T-helper 17 cell (primary cell): ENCODE measurements at regions not wholly inside any gene's neighbourhood (a gene's known extent, or its start where the extent isn't known, plus 50 kb on each side); places are given as distances from the start of the nearest gene placed in this dataset.

Experiments
- ATAC-seq: fragments of 150-1000 bp; cut with Tn5 transposase; 2 replicates; pipeline ENCODE4 v1.10.0; 2021; ENCODE audit warnings: mild to moderate bottlenecking, moderate library complexity
- DNase-seq, 3 donors: peaks; one replicate each; pipeline versions ENCODE4 v3.0.0 to v3.0.0-alpha.2; 2020 to 2021
- H3K9me3 ChIP-seq: one replicate; pipeline ENCODE4 v1.7.0; 2013; ENCODE audit warnings: low read length, mild to moderate bottlenecking; ENCODE audit not compliant: control insufficient read depth, poor library complexity, severe bottlenecking
- H3K27ac Mint-ChIP-seq: one replicate; pipeline ENCODE4 v1.8.0; 2022; ENCODE audit warnings: mild to moderate bottlenecking, moderate library complexity, mixed read lengths
- H3K27me3 Mint-ChIP-seq: one replicate; pipeline ENCODE4 v1.8.0; 2022; ENCODE audit warnings: mixed read lengths
- H3K36me3 Mint-ChIP-seq: one replicate; pipeline ENCODE4 v1.8.0; 2022; ENCODE audit warnings: low read depth, mixed read lengths
- H3K4me1 Mint-ChIP-seq: one replicate; pipeline ENCODE4 v1.8.0; 2022; ENCODE audit warnings: mild to moderate bottlenecking, mixed read lengths
- H3K4me3 Mint-ChIP-seq: one replicate; pipeline ENCODE4 v1.8.0; 2022; ENCODE audit warnings: mild to moderate bottlenecking, moderate library complexity, mixed read lengths

- no peak overlapping the region for H3K4me3 Mint-ChIP-seq
- DNase-seq (no peak), ATAC-seq (no peak)
- no peak overlapping the region for H3K27ac Mint-ChIP-seq
- no peaks in the 10 kb centered on the region for H3K36me3 Mint-ChIP-seq
- H3K27me3 Mint-ChIP-seq = no peaks in the 10 kb centered on the region
- no peaks in the 10 kb centered on the region for H3K4me1 Mint-ChIP-seq
- H3K9me3 ChIP-seq = no peaks in the 10 kb centered on the region
These were observed 1132.7 kb downstream of the SLITRK1 start for GRCh38 chr13:82749551-82749950.

- H3K27me3 Mint-ChIP-seq = no peaks in the 10 kb centered on the region
- no peaks in the 10 kb centered on the region for H3K4me1 Mint-ChIP-seq
- no peaks in the 10 kb centered on the region for H3K9me3 ChIP-seq
- ATAC-seq = no peak
- H3K27ac Mint-ChIP-seq = no peak overlapping the region
- H3K4me3 Mint-ChIP-seq = no peak overlapping the region
- no peaks in the 10 kb centered on the region for H3K36me3 Mint-ChIP-seq
- no peak for DNase-seq
These were observed 1134.3 kb downstream of the SLITRK1 start for GRCh38 chr13:82747958-82748357.

GRCh38 chr13:82747291-82747690 is 1135.0 kb downstream of the SLITRK1 start:
- no peaks in the 10 kb centered on the region for H3K9me3 ChIP-seq
- Mint-ChIP-seq H3K27ac (no peak overlapping the region), H3K27me3 (no peaks in the 10 kb centered on the region), H3K4me1 (no peaks in the 10 kb centered on the region), H3K36me3 (no peaks in the 10 kb centered on the region), H3K4me3 (no peak overlapping the region)
- ATAC-seq (no peak), DNase-seq (no peak)

GRCh38 chr13:82740442-82740841 is 1141.8 kb downstream of the SLITRK1 start:
- Mint-ChIP-seq H3K27ac (no peak overlapping the region), H3K4me1 (no peaks in the 10 kb centered on the region), H3K36me3 (no peaks in the 10 kb centered on the region), H3K4me3 (no peak overlapping the region), H3K27me3 (no peaks in the 10 kb centered on the region)
- ATAC-seq (no peak), DNase-seq (no peak)
- no peaks in the 10 kb centered on the region for H3K9me3 ChIP-seq

- DNase-seq (no peak), ATAC-seq (no peak)
- Mint-ChIP-seq H3K27me3 (no peaks in the 10 kb centered on the region), H3K4me1 (no peaks in the 10 kb centered on the region), H3K4me3 (no peak overlapping the region), H3K36me3 (no peaks in the 10 kb centered on the region), H3K27ac (no peak overlapping the region)
- no peaks in the 10 kb centered on the region for H3K9me3 ChIP-seq
These were observed 1142.4 kb downstream of the SLITRK1 start for GRCh38 chr13:82739881-82740280.

DNA sequence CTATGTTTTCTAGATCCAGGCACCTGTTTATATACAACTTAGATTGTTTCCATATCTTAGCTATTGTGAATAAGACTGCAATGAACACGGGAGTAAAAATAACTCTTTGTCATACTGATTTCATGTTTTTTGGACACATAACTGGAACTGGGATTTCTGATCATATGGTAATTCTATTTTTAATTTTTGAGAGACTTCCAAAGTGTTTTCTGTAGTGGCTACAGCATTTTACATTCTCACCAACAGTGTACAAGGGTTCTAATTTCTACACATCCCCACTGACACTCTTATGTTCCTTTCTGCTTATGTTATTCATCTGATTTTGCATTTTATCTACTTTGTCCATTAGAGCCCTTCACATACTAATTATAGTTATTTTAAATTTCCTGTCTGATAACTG is 1152.9 kb downstream of the SLITRK1 start:
- H3K9me3 ChIP-seq = no peaks in the 10 kb centered on the region
- H3K36me3 Mint-ChIP-seq = no peaks in the 10 kb centered on the region
- ATAC-seq (no peak), DNase-seq (no peak)
- no peak overlapping the region for H3K27ac Mint-ChIP-seq
- H3K27me3 Mint-ChIP-seq = no peaks in the 10 kb centered on the region
- no peak overlapping the region for H3K4me3 Mint-ChIP-seq
- H3K4me1 Mint-ChIP-seq = no peaks in the 10 kb centered on the region

DNA sequence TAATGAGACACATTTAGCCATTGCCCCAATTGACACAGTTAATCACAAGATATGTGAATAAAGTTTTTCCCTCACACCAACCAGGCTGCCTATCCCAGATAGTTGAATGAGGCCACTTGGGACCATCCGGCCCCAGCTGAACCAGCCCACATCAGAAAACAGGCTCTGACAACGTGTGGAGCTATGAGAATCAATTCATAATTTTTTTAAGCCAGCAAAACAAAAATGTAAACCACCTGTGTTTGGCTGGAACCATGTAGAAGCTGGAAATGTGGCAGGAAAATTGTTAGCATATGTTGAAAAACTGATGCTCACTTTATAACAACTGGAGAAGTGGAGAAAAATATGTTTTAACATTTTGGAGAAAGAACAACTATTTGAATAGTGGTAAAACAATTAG is 1161.3 kb downstream of the SLITRK1 start:
- no peaks in the 10 kb centered on the region for H3K36me3 Mint-ChIP-seq
- no peak overlapping the region for H3K27ac Mint-ChIP-seq
- no peak overlapping the region for H3K4me3 Mint-ChIP-seq
- no peak for ATAC-seq
- no peak for DNase-seq
- H3K27me3 Mint-ChIP-seq = no peaks in the 10 kb centered on the region
- no peaks in the 10 kb centered on the region for H3K4me1 Mint-ChIP-seq
- H3K9me3 ChIP-seq = no peaks in the 10 kb centered on the region

DNA sequence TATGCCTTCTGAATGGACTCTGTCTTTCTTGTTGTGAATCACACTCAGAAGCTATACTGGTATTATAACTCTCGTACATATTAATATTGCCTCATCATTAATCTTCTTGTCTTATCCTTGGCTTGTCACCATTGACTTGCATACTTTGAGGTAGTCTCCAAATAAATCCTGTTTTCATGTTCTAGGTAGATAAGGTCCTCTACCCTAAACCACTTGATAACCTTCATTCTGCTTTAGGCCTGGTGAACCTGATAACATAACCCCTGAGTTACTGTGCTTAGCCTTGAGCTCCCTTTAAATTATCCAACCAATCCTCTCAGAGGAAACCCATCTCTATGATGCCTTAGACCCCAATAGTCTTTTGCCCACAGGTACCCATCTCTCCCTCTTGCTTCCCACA is 1162.3 kb downstream of the SLITRK1 start:
- no peaks in the 10 kb centered on the region for H3K4me1 Mint-ChIP-seq

DNA sequence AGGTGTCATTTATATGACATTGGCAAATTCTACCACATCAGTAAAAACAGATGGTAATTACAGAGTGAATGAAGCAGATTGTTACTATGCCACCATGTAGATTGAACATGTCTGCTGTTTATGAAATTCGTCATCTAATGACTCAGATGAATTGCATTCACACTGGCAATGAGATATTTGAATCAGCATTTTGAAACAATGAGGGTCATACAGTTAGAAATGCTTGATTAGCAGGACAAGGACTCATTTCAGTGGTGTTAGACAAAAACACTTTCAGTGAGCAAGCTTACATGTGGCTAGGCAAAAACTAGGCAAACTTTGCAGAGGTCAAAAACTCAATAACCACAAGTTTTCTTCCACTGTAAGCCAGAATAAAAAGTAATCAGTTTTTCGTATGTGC is 1165.0 kb downstream of the SLITRK1 start:
- Mint-ChIP-seq H3K27ac (no peak overlapping the region), H3K36me3 (no peaks in the 10 kb centered on the region), H3K4me3 (no peak overlapping the region), H3K27me3 (no peaks in the 10 kb centered on the region), H3K4me1 (no peaks in the 10 kb centered on the region)
- no peak for DNase-seq
- no peak for ATAC-seq
- no peaks in the 10 kb centered on the region for H3K9me3 ChIP-seq

More for the DNA sequence above, 1162.3 kb downstream of the SLITRK1 start:
- DNase-seq = no peak
- Mint-ChIP-seq H3K4me3 (no peak overlapping the region), H3K27ac (no peak overlapping the region), H3K27me3 (no peaks in the 10 kb centered on the region), H3K36me3 (no peaks in the 10 kb centered on the region)
- no peaks in the 10 kb centered on the region for H3K9me3 ChIP-seq
- ATAC-seq = no peak

GRCh38 chr13:82713687-82714405 is 1168.4 kb downstream of the SLITRK1 start:
- ATAC-seq (no peak), DNase-seq (no peak)
- Mint-ChIP-seq H3K27ac (no peak overlapping the region), H3K4me3 (no peak overlapping the region), H3K27me3 (no peaks in the 10 kb centered on the region), H3K4me1 (no peaks in the 10 kb centered on the region), H3K36me3 (no peaks in the 10 kb centered on the region)
- H3K9me3 ChIP-seq = no peaks in the 10 kb centered on the region

DNA sequence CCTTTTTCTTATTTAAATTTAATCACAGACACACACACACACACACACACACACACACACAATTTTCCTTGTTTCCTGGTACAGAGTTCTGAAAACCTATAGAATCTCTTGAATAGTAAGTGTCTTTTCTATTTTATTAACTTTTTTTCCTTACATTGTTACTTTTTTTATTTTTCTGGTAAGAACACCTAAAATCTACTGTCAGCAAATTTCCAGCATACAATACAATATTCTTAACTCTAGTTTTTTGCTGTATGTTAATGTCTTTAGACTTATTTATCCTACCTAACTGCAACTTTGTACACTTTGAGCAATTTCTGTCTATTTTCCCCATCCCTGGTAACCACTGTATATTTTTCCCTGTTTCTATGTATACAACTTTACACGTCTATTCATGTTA is 1179.8 kb downstream of the SLITRK1 start:
- DNase-seq (no peak), ATAC-seq (no peak)
- Mint-ChIP-seq H3K4me1 (no peaks in the 10 kb centered on the region), H3K36me3 (no peaks in the 10 kb centered on the region), H3K4me3 (no peak overlapping the region), H3K27ac (no peak overlapping the region), H3K27me3 (no peaks in the 10 kb centered on the region)
- H3K9me3 ChIP-seq = no peaks in the 10 kb centered on the region

- H3K27me3 Mint-ChIP-seq = no peaks in the 10 kb centered on the region
- no peak overlapping the region for H3K27ac Mint-ChIP-seq
- no peak overlapping the region for H3K4me3 Mint-ChIP-seq
- ATAC-seq (no peak), DNase-seq (no peak)
- H3K9me3 ChIP-seq = no peaks in the 10 kb centered on the region
- no peaks in the 10 kb centered on the region for H3K36me3 Mint-ChIP-seq
- no peaks in the 10 kb centered on the region for H3K4me1 Mint-ChIP-seq
These were observed 1181.3 kb downstream of the SLITRK1 start for GRCh38 chr13:82701020-82701419.

- no peak overlapping the region for H3K27ac Mint-ChIP-seq
- no peak overlapping the region for H3K4me3 Mint-ChIP-seq
- ATAC-seq (no peak), DNase-seq (no peak)
- H3K36me3 Mint-ChIP-seq = no peaks in the 10 kb centered on the region
- H3K27me3 Mint-ChIP-seq = no peaks in the 10 kb centered on the region
- no peaks in the 10 kb centered on the region for H3K9me3 ChIP-seq
- H3K4me1 Mint-ChIP-seq = no peaks in the 10 kb centered on the region
These were observed 1183.3 kb downstream of the SLITRK1 start for GRCh38 chr13:82698941-82699340.

GRCh38 chr13:82698383-82698782 is 1183.9 kb downstream of the SLITRK1 start:
- DNase-seq (no peak), ATAC-seq (no peak)
- Mint-ChIP-seq H3K36me3 (no peaks in the 10 kb centered on the region), H3K27ac (no peak overlapping the region), H3K4me3 (no peak overlapping the region), H3K4me1 (no peaks in the 10 kb centered on the region), H3K27me3 (no peaks in the 10 kb centered on the region)
- no peaks in the 10 kb centered on the region for H3K9me3 ChIP-seq
